NCI-H1930 (cell line): ENCODE measurements at regions not wholly inside any gene's neighbourhood (a gene's known extent, or its start where the extent isn't known, plus 50 kb on each side); places are given as distances from the start of the nearest gene placed in this dataset.
"Not testable (repeated sequence)": the region's sequence is repeated elsewhere in the genome, so short reads cannot be mapped to it uniquely, and the experiment has no call there.

ENCODE experiments used
- DNase-seq, 2 experiments: peaks; one replicate each; lab custom pipeline; 2025; lab: John Stamatoyannopoulos, UW

DNA sequence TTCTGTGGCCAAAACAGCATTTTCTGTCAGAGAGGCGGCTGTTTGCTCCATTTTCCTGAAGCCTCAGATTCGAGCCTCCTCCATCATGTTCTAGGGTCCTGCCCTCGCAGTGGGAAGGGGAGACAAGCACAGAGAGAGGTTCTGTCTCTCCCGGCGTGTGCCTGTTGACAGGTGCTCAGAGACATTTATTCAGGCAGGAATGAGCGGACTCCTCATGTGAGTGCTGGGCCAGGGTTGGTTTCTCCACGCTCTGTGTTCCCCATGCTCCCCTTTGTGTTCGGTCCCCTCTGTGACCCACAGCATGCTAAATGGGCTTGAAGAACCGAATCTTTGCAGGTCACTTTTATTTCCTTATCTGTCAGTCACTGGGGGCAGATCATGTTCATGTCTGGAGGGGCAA is 374.6 kb downstream of the GLRX3 start:
- no peak for DNase-seq

DNA sequence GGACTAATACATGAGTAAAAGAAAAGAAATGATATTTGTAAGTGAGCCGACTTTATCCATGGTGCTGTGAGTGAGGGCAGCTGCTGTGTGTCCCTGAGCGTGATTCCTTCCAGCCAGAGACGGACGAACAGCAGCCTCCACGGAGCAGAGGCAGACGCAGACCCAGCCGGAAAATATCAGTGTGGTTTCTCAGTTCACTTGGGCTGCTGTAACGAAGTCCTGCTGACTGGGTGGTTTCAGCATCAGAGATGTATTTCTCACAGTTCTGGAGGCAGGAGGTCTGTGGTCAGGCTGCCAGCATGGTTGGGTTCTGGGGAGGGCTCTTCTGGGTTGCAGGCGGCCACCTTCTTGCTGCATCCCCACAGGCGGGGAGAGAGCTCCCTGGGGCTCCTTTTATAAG is 375.6 kb downstream of the GLRX3 start:
- no peak for DNase-seq

DNA sequence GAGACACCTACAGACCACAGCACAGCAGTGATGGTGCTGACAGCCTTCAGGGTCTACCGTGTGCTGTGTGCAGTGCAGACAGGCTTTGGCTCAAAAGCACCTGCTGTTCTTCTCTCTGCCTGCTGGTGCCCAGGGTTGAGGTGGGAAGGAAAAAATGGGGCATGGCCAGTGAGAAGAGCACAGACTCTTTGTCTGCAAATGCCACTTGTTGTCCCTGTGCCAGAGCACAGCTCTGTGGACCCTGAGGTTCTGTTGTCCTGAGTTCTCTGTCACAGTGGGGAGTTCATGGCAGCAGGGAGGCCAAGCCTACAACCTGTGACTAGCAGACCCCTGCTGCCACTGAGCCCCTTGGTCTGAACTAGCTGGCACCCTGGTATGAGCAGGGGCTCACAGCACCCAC is 376.7 kb downstream of the GLRX3 start:
- DNase-seq: no peak

DNA sequence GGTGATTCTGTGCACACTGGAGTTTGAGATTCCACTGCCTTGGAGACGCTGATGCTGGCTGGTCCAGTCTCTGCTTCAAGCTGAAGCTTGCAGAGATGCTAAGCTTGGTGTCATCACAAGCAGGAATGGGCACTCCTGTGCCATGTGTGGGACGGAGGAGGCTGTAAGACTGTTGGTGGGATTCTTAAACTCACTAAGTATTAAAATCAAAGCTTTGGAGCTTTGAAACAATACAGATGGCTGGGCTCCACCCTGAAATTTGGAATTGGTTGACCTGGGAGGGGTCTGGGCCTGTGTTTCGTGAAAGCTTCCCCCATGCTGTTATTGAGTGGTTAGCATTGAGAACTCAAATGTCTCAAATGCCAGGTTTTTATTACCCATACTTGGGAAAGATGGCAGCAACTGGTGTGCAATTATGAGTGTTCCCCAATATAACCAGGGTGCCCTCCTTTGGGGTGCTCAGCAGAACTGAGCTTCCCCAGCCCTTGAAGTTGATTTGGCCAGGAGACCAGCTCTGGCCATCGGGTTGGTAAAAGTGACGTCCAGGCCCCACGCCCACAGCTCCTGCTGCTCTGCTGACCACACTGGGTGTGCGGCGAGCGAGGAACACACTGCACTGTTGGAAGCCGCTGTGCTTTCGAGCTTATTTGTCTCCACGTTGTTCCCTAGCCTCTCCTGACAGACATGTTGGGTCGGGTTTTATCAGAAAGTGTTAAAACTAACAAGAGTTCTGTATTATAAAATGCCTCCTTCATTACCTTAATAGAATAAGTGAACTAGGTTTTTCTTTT is 377.7 kb downstream of the GLRX3 start:
- no peak for DNase-seq

DNA sequence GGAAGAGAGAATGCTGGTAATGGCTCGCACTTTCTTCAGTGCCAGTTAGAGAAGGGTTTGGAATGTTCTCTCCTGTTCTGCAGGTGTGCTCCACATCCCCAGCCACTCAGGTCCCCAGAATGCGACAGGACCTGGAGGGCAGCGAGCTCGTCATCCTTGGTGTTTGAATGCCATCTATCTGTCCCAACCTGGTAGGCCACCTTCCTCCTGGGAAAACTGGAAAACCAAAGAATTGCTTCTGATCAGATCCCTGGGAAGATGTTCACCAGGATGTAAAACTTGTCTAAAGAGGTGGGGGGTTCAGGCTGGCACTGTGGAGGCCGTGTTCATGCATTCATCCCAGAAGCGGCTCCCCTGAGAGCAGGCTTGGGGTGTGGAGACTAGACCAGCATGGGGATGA is 379.5 kb downstream of the GLRX3 start:
- no peak for DNase-seq

DNA sequence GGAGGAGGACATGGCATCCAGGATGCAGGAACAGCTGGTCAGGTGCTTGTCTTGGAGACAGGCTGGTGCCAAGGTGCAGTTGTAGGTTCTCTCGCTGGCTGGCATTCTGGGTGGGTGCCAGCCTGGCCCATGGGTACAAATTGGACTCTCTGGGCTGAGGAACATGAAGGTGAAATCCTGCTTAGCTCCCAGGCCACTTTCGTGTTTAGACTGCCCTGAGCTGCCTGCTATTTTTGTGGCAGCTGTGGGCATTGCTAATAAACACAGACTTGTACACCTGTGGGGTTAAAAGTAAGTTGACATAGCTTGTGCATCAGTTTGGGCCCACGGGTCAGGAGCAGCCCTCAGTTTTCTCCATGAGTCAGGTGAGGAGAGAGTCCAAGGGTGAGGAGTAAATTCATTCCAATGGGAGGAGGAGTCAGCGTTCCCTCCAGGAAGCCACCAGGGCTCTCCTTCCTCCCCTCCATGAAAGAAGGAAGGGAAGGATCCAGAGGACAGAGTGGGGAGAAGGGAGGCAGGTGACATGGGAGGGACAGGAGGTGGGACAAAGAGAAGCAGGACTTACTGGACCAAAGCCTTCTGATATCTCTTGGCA is 380.0 kb downstream of the GLRX3 start:
- DNase-seq: no peak

DNA sequence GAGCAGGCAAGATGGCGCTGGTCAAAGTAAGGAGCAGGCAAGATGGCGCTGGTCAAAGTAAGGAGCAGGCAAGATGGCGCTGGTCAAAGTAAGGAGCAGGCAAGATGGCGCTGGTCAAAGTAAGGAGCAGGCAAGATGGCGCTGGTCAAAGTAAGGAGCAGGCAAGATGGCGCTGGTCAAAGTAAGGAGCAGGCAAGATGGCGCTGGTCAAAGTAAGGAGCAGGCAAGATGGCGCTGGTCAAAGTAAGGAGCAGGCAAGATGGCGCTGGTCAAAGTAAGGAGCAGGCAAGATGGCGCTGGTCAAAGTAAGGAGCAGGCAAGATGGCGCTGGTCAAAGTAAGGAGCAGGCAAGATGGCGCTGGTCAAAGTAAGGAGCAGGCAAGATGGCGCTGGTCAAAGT is 382.7 kb downstream of the GLRX3 start:
- DNase-seq: not testable (repeated sequence)

DNA sequence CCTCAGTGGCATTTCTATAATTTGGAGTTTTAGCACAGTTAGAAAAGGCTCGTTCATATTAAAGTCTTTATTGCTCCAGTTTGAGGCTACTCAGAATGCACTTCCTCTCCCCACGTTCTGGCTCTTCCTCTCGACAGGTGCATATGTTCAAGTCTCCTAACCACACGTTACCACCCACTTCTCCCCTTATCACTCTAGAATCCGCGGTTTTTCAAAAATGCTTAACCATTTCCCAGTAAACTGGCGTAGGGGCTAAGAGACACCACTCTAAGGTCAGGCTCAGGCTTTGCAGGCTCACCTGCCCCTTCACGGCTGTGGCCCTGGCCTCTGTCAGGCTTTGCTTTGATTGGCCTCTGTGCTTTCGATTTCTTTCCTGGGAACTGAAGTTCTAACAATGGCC is 383.6 kb downstream of the GLRX3 start:
- DNase-seq: no peak

DNA sequence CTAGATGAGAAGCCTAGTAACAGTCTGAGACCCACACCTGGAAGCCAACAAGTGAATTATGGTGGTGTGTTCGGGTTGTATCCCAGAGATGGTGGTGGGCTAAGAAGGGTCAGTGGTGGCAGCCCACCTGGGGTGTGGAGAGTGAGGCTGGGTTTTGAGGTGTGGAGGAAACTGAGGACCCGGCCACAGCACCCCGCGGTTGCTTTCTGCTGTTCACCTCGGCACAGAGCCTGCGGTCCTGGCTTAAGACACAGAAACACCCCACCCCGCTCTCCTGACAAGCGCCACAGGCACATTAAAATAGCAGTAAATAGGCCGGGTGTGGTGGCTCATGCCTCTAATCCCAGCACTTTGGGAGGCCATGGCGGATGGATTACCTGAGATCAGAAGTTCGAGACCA is 395.1 kb downstream of the GLRX3 start:
- no peak for DNase-seq

DNA sequence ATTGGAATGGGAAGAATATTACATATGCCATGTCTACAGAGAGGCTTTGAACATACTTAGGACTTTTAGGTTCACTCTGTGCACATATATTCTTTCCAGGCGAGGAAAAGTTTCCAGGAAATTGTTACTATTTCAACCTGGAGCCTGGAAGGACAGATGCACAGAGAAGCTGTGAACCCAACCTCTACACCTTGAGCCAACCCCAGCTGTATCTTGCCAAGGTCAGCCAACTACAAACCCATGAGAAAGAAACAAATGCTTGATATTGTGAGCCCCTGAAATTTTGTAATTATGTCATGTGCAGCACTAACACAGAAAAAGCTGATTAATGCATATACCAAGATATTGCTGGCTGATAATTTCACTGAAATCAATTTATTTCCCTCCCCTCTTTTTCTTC is 404.9 kb downstream of the GLRX3 start:
- DNase-seq: no peak

DNA sequence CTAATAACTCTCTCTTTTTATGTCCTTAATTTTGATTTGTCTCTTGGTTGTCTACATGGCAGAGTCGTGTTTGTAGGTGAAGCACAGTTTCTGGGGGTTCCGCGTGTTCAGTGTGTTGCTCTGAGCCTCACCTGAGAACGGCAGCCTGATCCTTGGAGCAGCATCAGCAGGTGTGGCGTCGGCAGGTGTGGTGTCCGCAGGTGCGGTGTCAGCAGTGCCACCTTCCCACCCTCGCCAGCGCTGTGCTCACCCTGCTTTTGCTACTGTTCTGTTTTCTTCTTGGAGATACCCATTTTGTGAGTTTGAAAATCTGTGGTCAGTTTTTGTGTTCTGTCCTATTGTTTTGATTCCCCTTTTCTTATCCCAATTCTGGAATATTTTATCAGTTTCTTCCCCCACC is 406.6 kb downstream of the GLRX3 start:
- no peak for DNase-seq

DNA sequence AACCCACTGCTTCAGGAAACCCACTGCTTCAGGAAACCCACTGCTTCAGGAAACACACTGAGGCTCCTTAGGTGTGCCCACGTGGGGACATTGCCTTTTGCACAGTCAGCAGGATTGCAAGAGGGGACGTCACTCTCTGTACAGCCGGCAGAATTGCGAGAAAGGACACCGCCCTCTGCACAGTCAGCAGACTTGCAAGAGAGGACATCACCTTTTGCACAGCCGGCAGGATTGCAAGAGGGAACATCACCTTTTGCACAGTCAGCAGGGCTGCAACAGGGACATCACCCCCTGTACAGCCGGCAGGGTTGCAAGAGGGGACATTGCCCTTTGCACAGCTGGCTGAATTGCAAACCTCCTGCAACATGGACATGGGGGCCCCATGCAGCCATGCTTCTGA is 407.6 kb downstream of the GLRX3 start:
- no peak for DNase-seq

DNA sequence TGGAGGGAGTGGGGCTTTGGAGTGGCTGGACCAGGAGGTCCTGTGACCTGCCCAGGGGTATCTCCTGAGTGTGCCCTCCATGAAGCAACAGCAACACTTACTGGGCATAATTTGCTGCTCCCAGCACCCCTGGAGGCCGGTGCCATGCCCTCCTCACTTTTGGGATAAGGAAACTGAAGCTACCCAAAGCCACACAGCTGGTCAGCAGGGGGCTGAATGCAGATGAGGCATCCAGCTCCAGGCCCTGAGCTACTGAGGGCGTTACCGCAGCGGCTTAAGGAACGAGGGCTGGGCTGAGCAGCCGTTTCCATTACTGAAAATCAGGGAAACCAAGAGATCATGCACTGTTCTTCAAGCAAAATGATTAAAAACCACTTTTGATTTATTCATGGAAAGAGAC is 408.9 kb downstream of the GLRX3 start:
- no peak for DNase-seq

DNA sequence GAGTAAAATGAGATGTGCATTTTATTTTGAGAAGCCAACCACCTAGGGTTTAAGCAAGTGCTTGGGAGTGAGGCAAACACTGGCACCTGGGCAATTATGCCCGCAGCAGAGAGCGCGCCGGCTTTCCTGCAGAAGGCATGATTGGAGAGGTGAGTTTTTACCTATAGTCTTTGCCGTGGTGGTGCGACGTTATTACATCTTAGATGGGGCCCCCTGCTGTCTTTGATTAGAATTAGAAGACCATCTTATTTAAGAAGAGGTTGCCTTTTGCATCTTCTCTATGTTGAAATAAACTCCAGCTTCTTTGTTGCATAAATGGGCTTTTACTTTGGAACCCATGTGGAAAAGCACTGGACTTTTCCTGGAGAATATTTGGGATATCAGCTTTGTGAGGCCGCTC is 409.5 kb downstream of the GLRX3 start:
- no peak for DNase-seq

DNA sequence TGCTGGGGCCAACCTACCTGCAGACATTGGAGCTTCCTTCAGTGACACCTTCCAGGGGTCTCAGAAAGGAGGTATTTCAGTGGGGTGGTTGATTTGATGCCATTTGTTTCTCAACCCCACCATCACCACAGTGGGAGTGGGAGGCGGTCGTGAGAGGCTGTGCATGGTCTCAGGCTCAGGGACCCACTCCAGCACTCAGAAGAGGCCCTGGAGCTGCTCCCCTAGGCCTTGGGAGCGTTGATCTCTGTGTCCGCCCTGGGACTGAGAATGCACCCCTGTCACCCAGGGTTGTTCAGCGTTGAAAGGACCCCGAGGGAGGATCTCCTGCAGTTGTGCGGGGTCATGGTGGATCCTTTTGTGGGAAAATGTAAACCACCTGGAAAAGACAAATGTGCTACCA is 410.6 kb downstream of the GLRX3 start:
- DNase-seq: no peak

DNA sequence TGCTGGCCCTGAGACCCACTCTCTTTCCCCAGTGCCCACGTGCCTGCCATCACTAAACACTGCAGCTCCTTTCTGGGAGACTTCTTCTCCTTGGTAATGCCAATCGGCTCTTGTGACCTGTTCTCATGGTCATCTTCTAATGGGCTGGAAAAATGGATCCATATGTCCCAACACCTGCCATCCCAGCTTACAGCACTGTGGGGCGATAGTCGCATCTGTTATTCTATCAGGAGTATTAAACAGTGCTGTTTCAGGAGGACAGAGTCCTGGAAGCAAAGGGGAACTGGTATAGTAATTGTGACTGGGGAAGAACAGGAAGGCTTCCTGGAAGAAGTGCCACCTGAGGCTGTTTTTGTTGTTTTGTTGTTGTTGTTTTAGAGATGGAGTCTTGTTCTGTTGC is 411.2 kb downstream of the GLRX3 start:
- DNase-seq: no peak

DNA sequence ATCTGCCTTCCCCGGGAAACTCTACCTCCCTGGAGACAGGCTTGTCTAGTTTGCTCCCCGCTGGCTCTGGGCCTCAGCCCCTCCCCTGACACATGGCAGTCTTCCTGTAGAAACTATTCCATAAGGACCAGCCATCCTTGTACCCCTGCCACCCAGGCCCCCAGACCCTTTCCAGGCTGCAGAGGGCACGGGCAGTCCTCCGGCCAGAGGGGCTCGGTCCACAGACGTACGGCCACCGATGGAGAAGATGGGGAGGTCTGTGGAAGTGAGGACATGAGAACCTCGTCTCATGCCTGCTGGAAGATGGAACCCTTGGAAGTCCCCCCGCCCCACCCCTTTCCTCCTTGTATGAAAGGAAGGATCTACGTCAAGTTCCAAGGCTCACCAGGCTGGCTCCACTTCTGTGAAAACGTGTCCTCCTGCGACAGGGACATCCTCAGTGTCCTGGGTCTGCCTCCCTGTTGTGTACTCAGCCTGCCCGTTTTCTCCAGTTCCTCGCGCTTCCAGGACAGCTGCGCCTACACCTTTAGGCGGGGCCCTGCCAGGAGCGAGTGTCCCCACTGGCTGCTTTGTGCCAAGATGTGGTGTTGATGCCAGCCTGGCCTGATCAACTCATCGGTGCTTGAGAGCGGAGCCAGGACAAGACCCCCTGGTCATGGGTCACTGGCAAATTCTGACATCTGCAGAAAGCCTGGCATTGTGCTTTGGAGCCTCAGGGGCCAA is 414.9 kb downstream of the GLRX3 start:
- DNase-seq: no peak

DNA sequence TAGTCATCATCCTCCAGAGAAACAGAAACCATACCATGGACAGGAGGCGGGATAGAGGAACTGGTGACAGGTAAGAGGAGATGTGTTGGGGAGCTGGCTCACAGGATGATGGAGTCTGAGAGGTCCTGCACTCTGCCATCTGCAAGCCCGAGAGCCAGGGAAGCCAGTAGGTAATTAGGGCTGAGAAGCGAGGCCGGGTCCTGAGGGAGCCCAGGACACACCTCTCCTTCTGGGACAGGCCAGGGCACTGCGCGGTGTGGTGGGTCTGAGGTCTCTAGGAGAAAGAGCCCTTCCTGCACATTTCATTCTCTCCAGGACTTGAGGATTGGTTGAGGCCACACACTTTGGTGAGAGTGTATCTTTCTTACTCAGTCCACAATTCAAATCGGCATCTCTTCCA is 415.5 kb downstream of the GLRX3 start:
- no peak for DNase-seq

DNA sequence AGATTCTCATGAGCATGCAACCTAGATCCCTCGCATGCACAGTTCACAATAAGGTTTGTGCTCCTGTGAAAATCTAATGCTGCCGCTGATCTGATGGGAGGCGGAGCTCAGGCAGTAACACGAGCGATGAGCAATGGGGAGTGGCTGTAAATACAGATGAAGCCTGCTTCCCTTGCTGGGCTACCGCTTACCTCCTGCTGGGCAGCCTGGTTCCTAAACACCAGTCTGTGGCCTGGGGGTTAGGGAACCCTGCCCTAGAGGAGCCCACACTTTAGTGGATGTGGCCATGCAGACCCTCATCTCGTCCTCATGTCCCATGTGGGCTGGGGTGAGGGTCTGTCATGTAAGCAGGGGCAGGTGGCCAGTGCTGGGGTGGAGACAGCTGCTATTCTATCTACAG is 417.6 kb downstream of the GLRX3 start:
- DNase-seq: no peak

DNA sequence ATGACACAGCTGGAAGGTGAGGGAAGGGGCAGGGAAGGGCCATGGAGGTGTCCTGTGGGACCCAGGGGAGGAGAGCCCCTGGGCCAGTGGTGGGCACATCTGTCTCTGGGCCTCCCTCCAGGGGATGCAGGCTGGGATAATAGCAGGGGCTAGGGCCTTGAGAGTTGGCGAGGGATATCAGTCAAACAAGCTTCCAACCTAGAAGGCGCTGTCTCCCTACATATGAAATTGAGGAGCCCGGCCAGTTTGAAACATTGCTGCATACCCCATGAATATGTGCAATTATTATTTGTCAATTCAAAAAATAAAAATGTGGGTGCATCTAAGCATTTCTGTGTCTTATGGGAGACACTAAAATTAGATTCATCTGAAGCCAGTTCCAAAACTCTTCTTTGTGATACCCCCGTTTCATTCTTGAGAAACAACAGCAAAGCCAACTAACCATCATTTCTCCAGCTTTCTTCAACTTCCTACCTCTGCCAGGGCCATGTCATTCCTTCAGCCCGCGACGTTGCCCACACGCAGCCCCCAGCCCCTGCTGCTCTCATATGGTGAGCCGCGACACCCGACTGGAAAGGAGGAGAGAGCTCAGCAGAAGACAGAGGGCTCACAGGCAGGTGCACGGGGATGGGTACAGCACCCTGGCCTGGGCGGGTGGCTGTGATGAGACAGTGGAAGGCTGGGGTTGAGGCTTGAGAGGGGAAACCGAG is 418.7 kb downstream of the GLRX3 start:
- no peak for DNase-seq

DNA sequence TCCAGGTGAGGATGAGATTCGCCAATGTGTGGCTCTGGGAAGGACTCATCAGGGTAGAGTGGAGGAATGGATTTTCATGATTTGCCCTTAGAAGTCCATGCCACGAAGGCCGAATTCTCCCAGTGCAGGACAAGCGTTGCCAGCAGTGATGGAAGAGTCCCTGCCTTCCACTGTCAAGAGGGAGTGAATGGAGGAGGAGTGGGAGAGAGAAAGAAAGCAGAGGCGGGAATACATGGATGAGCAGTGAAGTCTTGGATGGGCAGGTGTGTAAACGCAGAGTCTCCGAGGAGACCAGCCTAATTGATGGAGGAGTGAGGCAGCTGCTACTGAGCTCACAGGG is 419.2 kb downstream of the GLRX3 start:
- DNase-seq: no peak

DNA sequence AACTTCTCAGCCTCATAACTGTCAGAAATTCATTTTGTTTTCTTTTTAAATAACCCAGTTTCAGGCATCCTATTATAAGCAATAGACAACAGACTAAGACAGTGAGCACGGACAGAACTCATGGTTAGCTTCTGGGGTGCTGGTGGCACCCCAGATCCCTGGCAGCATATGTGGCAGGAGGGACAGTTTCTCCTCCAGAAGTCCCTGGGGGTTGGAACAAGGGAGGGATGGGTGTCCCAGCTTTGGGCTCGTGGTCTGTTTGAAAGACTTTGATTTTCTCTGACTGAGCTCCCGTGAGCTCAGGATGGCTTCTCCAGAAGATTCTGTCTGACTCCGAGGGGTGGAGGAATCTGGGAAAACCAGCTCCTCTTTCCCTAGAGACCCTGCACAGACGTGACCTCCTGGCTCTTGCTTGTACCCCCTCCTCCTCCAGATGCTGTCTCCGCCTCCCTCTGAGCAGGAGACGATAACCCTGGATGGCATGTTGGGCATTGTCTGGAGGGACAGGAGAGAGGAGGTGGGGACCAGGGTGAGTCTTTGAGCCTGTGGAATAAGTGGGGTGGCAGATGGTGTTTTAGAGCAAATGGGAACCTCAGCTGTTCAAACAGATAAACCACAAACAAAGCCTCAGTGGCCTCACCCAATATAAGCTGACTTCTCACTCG is 421.1 kb downstream of the GLRX3 start:
- no peak for DNase-seq
